HFF-Myc (cell line): ENCODE measurements at regions not wholly inside any gene's neighbourhood (a gene's known extent, or its start where the extent isn't known, plus 50 kb on each side); places are given as distances from the start of the nearest gene placed in this dataset.

Source experiments
- DNase-seq: peaks from one replicate; pipeline ENCODE4 v3.0.0-alpha.2; 2011; ENCODE audit warnings: low read depth; ENCODE audit errors: extremely low read depth
- H3K4me3 ChIP-seq: replicated peaks from 2 replicates; pipeline ENCODE4 v1.5.1; 2011; ENCODE audit warnings: low read depth, mild to moderate bottlenecking, control low read depth, low read length
- CTCF ChIP-seq: IDR thresholded peaks from 2 replicates; pipeline ENCODE4 v1.5.1; 2012; ENCODE audit warnings: mild to moderate bottlenecking, low read depth, low read length, control low read depth; ENCODE audit errors: missing control alignments

GRCh38 chr16:75798714-75799113, 72.4 kb upstream of the CPHXL start:
- no peak overlapping the region for H3K4me3 ChIP-seq
- no peak for TF ChIP-seq CTCF
- DNase-seq: no peak

GRCh38 chr16:75801307-75801706, 75.0 kb upstream of the CPHXL start:
- TF ChIP-seq CTCF: no peak
- H3K4me3 ChIP-seq: no peak overlapping the region
- no peak for DNase-seq

- TF ChIP-seq CTCF: no peak
- DNase-seq: no peak
- no peak overlapping the region for H3K4me3 ChIP-seq
Measured at GRCh38 chr16:75803753-75804152, 77.5 kb upstream of the CPHXL start.

- no peak overlapping the region for H3K4me3 ChIP-seq
- no peak for TF ChIP-seq CTCF
- no peak for DNase-seq
Measured at GRCh38 chr16:75804368-75804767, 78.1 kb upstream of the CPHXL start.

- DNase-seq: no peak
- H3K4me3 ChIP-seq: no peak overlapping the region
- TF ChIP-seq CTCF: no peak
Measured at GRCh38 chr16:75805946-75806345, 79.7 kb upstream of the CPHXL start.

GRCh38 chr16:75806487-75806886, 80.2 kb upstream of the CPHXL start:
- no peak overlapping the region for H3K4me3 ChIP-seq
- DNase-seq: no peak
- TF ChIP-seq CTCF: no peak

GRCh38 chr16:75810342-75810741, 84.1 kb upstream of the CPHXL start:
- no peak for DNase-seq
- no peak for TF ChIP-seq CTCF
- H3K4me3 ChIP-seq: no peak overlapping the region
